ENCODE measurements at regions not wholly inside any gene's neighbourhood (a gene's known extent, or its start where the extent isn't known, plus 50 kb on each side); places are given as distances from the start of the nearest gene placed in this dataset.

GRCh38 chr18:25727281-25727985, 363.0 kb downstream of the SS18 start:
- TF ChIP-seq CTCF (IDR thresholded peaks at IDR 0.05 in 2 of 3, conservative IDR thresholded peaks at IDR 0.05 in 1 of 3; ENCODE audit: borderline replicate concordance in 1 of 3, insufficient read depth in 1 of 3, low read depth in 2 of 3, low read length in 2 of 3) (no peak), ATF3 (IDR thresholded peaks at IDR 0.05) (no peak), ZBTB33 (IDR thresholded peaks at IDR 0.05; ENCODE audit: extremely low read depth, insufficient replicate concordance, low read length) (no peak), JUND (IDR thresholded peaks at IDR 0.05) (no peak), EZH2phosphoT487 (IDR thresholded peaks at IDR 0.05; ENCODE audit: borderline replicate concordance) (no peak), SP1 (IDR thresholded peaks at IDR 0.05; ENCODE audit: low read depth) (no peak), EGR1 (IDR thresholded peaks at IDR 0.05; ENCODE audit: low read depth) (no peak), YY1 (IDR thresholded peaks at IDR 0.05; ENCODE audit: extremely low read depth, insufficient replicate concordance, low read depth, low read length) (no peak), MAX (IDR thresholded peaks at IDR 0.05) (no peak), ZFX (IDR thresholded peaks at IDR 0.05) (no peak)
- Histone ChIP-seq H3K4me3 (replicated peaks in 1 of 2; ENCODE audit: low read depth in 1 of 2, low read length in 2 of 2) (no peak overlapping the region), H3K9ac (ENCODE audit: low read length) (no peak overlapping the region), H3K36me3 (ENCODE audit: control insufficient read depth in 1 of 2, insufficient read depth in 2 of 2, low read length in 2 of 2) (no peaks in the 10 kb centered on the region), H3K27ac (ENCODE audit: low read depth, low read length) (no peak overlapping the region), H3K4me1 (ENCODE audit: control insufficient read depth in 1 of 2, insufficient read depth in 2 of 2, low read length in 2 of 2) (no peaks in the 10 kb centered on the region), H3K9me2 (ENCODE audit: insufficient read depth) (no peaks in the 10 kb centered on the region), H2AFZ (ENCODE audit: low read depth, low read length, poor library complexity, severe bottlenecking) (no peak overlapping the region), H3K4me2 (ENCODE audit: low read length) (no peak overlapping the region), H3K9me3 (ENCODE audit: control insufficient read depth in 1 of 2, insufficient read depth in 1 of 2, low read depth in 1 of 2, low read length in 2 of 2) (no peaks in the 10 kb centered on the region), H3K27me3 (ENCODE audit: insufficient read depth, low read length) (no peaks in the 10 kb centered on the region; the same call in 1 of the 2 replicates), H3K79me2 (ENCODE audit: insufficient read depth, low read length) (no peaks in the 10 kb centered on the region), H4K20me1 (ENCODE audit: insufficient read depth) (no peaks in the 10 kb centered on the region)
- ChIA-PET CTCF (no interaction called here), RAD21 (ENCODE audit: low non-redundant PET in 1 of 2, low total read pairs in 2 of 2, uncharacterized antibody in 2 of 2, unreplicated experiment in 2 of 2) (no interaction called here), POLR2A (no interaction called here)
- no TSS peak for BruUV-seq (replicated peaks)
- intact Hi-C loops (cut with micrococcal nuclease), result no loop called here
- no peak for ATAC-seq
- no peak for DNase-seq (ENCODE audit: low read depth, low spot score)

Data from HCT116 (cell line).